ENCODE measurements at regions not wholly inside any gene's neighbourhood (a gene's known extent, or its start where the extent isn't known, plus 50 kb on each side); places are given as distances from the start of the nearest gene placed in this dataset.

- TF ChIP-seq, protein P1, sequence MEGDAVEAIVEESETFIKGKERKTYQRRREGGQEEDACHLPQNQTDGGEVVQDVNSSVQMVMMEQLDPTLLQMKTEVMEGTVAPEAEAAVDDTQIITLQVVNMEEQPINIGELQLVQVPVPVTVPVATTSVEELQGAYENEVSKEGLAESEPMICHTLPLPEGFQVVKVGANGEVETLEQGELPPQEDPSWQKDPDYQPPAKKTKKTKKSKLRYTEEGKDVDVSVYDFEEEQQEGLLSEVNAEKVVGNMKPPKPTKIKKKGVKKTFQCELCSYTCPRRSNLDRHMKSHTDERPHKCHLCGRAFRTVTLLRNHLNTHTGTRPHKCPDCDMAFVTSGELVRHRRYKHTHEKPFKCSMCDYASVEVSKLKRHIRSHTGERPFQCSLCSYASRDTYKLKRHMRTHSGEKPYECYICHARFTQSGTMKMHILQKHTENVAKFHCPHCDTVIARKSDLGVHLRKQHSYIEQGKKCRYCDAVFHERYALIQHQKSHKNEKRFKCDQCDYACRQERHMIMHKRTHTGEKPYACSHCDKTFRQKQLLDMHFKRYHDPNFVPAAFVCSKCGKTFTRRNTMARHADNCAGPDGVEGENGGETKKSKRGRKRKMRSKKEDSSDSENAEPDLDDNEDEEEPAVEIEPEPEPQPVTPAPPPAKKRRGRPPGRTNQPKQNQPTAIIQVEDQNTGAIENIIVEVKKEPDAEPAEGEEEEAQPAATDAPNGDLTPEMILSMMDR (conservative IDR thresholded peaks at IDR 0.05) = no peak
- no peak for TF ChIP-seq ZFX (IDR thresholded peaks at IDR 0.05)
These were observed 164.8 kb downstream of the LY86 start for GRCh38 chr6:6753301-6753700.
